Neural cell (in vitro differentiated cells): ENCODE measurements at regions not wholly inside any gene's neighbourhood (a gene's known extent, or its start where the extent isn't known, plus 50 kb on each side); places are given as distances from the start of the nearest gene placed in this dataset.
"Not testable (repeated sequence)": the region's sequence is repeated elsewhere in the genome, so short reads cannot be mapped to it uniquely, and the experiment has no call there.

Experiments used
- EP300 ChIP-seq: fragments of 450-650 bp; conservative IDR thresholded peaks from 2 replicates; pipeline ENCODE4 v1.6.1; 2014; ENCODE audit warnings: antibody characterized with exemption, mild to moderate bottlenecking, moderate library complexity; ENCODE audit not compliant: poor library complexity, severe bottlenecking
- EZH2 ChIP-seq: fragments of 200-600, 300-800 bp; shearing (Covaris generic), sonication (generic); IDR thresholded peaks from 2 replicates; pipeline ENCODE4 v1.6.1; 2014; ENCODE audit warnings: antibody characterized with exemption, low read length, borderline replicate concordance, mild to moderate bottlenecking; ENCODE audit not compliant: insufficient read depth, poor library complexity, severe bottlenecking
- MXI1 ChIP-seq: fragments of 450-650 bp; conservative IDR thresholded peaks from 2 replicates; pipeline ENCODE4 v1.6.1; 2014; ENCODE audit warnings: antibody characterized with exemption, mild to moderate bottlenecking; ENCODE audit not compliant: poor library complexity, severe bottlenecking
- POLR2AphosphoS5 ChIP-seq: IDR thresholded peaks from 2 replicates; pipeline ENCODE4 v1.6.1; 2012
- TAF1 ChIP-seq: IDR thresholded peaks from 2 replicates; pipeline ENCODE4 v1.6.1; 2012; ENCODE audit warnings: low read depth
- TF ChIP-seq, protein P1 (sequence below): fragments of 450-650 bp; IDR thresholded peaks from 2 replicates; pipeline ENCODE4 v1.5.1; 2014; ENCODE audit warnings: antibody characterized with exemption, mild to moderate bottlenecking, moderate library complexity; ENCODE audit not compliant: poor library complexity, severe bottlenecking

DNA sequence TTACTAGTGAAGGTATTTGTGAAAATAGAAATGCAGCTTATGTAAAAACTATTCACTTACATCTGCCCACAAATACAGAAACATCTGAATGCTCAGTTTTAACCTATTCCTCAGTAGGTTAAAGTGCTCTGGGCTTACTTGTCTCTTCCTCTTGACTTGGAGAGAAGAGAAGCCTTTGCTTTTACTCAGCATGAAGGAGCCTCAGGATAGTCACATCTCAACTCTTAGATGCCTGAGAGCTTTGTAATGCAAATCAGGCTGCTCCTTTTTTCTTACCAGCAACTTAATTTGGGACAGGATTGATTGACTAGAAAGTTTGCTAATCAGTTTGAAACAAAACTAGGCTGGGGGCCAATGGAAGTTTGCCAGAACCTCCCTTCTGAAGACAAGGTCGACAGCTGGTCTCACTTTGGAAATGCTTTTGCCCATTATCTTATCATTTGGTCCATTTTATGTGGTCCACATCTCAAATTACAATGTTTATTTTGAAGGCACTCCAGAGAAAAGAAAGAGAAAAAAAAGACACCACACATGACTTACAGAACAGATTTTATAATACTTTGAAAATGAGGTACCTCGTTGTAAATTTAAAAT lies 274.9 kb upstream of the FRG1 start:
- TF ChIP-seq EZH2, EP300, POLR2AphosphoS5, MXI1, TAF1: not testable (repeated sequence)
- TF ChIP-seq, protein P1, sequence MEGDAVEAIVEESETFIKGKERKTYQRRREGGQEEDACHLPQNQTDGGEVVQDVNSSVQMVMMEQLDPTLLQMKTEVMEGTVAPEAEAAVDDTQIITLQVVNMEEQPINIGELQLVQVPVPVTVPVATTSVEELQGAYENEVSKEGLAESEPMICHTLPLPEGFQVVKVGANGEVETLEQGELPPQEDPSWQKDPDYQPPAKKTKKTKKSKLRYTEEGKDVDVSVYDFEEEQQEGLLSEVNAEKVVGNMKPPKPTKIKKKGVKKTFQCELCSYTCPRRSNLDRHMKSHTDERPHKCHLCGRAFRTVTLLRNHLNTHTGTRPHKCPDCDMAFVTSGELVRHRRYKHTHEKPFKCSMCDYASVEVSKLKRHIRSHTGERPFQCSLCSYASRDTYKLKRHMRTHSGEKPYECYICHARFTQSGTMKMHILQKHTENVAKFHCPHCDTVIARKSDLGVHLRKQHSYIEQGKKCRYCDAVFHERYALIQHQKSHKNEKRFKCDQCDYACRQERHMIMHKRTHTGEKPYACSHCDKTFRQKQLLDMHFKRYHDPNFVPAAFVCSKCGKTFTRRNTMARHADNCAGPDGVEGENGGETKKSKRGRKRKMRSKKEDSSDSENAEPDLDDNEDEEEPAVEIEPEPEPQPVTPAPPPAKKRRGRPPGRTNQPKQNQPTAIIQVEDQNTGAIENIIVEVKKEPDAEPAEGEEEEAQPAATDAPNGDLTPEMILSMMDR, result not testable (repeated sequence)
